GM23338 (cell line): ENCODE measurements at regions not wholly inside any gene's neighbourhood (a gene's known extent, or its start where the extent isn't known, plus 50 kb on each side); places are given as distances from the start of the nearest gene placed in this dataset.

Experiments
- ATAC-seq: fragments of 200-7000 bp; cut with Tn5 transposase; 3 replicates; pipeline ENCODE4 v1.9.1; 2020
- DNase-seq: peaks from one replicate; pipeline ENCODE4 v3.0.0-alpha.2; 2015; ENCODE audit warnings: low spot score
- H2AFZ ChIP-seq: fragments of 200-600 bp; sonication (generic); 2 replicates; pipeline ENCODE4 v1.8.0; 2016; ENCODE audit warnings: antibody characterized with exemption, mild to moderate bottlenecking, moderate library complexity
- H3F3A ChIP-seq: fragments of 200-600 bp; sonication (generic); replicated peaks from 2 replicates; pipeline ENCODE4 v1.8.0; 2017; ENCODE audit warnings: antibody characterized with exemption, mixed run types, low read depth
- H3K27ac ChIP-seq: fragments of 200-600 bp; sonication (generic); 2 replicates; pipeline ENCODE4 v1.6.1; 2016; ENCODE audit warnings: low read depth
- H3K27me3 ChIP-seq: fragments of 200-600 bp; sonication (generic); 2 replicates; pipeline ENCODE4 v1.8.0; 2016; ENCODE audit warnings: mild to moderate bottlenecking, mixed run types, moderate library complexity; ENCODE audit not compliant: insufficient read depth
- H3K36me3 ChIP-seq: fragments of 200-600 bp; sonication (generic); 2 replicates; pipeline ENCODE4 v1.8.0; 2016; ENCODE audit warnings: mild to moderate bottlenecking; ENCODE audit not compliant: insufficient read depth
- H3K4me1 ChIP-seq: fragments of 200-600 bp; sonication (generic); 2 replicates; pipeline ENCODE4 v1.8.0; 2016; ENCODE audit warnings: mild to moderate bottlenecking, moderate library complexity; ENCODE audit not compliant: insufficient read depth
- H3K4me2 ChIP-seq: fragments of 200-600 bp; sonication (generic); 2 replicates; pipeline ENCODE4 v1.7.1; 2017; ENCODE audit warnings: mixed run types
- H3K4me3 ChIP-seq: fragments of 200-600 bp; sonication (generic); 2 replicates; pipeline ENCODE4 v1.6.1; 2016; ENCODE audit warnings: mixed run types
- H3K79me2 ChIP-seq: fragments of 200-600 bp; sonication (generic); replicated peaks from 2 replicates; pipeline ENCODE4 v1.8.0; 2017; ENCODE audit warnings: mild to moderate bottlenecking; ENCODE audit not compliant: insufficient read depth
- H3K9me2 ChIP-seq: fragments of 200-600 bp; sonication (generic); 2 replicates; pipeline ENCODE4 v1.8.0; 2017; ENCODE audit not compliant: insufficient read depth
- H4K20me1 ChIP-seq: fragments of 200-600 bp; sonication (generic); replicated peaks from 2 replicates; pipeline ENCODE4 v1.8.0; 2017; ENCODE audit warnings: mild to moderate bottlenecking; ENCODE audit not compliant: insufficient read depth
- H3K27ac Mint-ChIP-seq: 2 replicates; pipeline ENCODE4 v1.8.0; 2020; ENCODE audit warnings: inconsistent platforms, mild to moderate bottlenecking, moderate library complexity, mixed read lengths
- H3K27me3 Mint-ChIP-seq: 3 replicates; pipeline ENCODE4 v1.8.0; 2022; ENCODE audit warnings: low read depth, mild to moderate bottlenecking, moderate library complexity, mixed read lengths, inconsistent platforms; ENCODE audit not compliant: insufficient read depth, poor library complexity
- H3K36me3 Mint-ChIP-seq: 3 replicates; pipeline ENCODE4 v1.8.0; 2021; ENCODE audit warnings: low read depth, mild to moderate bottlenecking, inconsistent platforms, moderate library complexity, mixed read lengths
- H3K4me1 Mint-ChIP-seq: 3 replicates; pipeline ENCODE4 v1.8.0; 2020; ENCODE audit warnings: mild to moderate bottlenecking, inconsistent platforms, mixed read lengths
- H3K4me3 Mint-ChIP-seq: 3 replicates; pipeline ENCODE4 v1.8.0; 2021; ENCODE audit warnings: moderate library complexity, mild to moderate bottlenecking, inconsistent platforms, mixed read lengths
- H3K9me3 Mint-ChIP-seq: 3 replicates; pipeline ENCODE4 v1.8.0; 2020; ENCODE audit warnings: moderate library complexity, mild to moderate bottlenecking, inconsistent platforms, mixed read lengths
- CREB1 ChIP-seq: fragments of 250-450 bp; sonication (Bioruptor Pico); IDR thresholded peaks from 2 replicates; pipeline ENCODE4 v1.5.0; 2020; ENCODE audit warnings: low read depth, mild to moderate bottlenecking, moderate library complexity
- CTCF ChIP-seq, 2 experiments: fragments of 200-600 bp in 1 of 2; sonication (generic) in 1 of 2; conservative IDR thresholded peaks; 2 replicates each; pipeline versions ENCODE4 v1.5.1 to v1.6.1; 2016 to 2017; ENCODE audit warnings: antibody characterized with exemption in 2 of 2, low read depth in 2 of 2, mild to moderate bottlenecking in 2 of 2, moderate library complexity in 1 of 2
- ETS1 ChIP-seq: IDR thresholded peaks from 2 replicates; pipeline ENCODE4 v1.6.1; 2016; ENCODE audit warnings: antibody characterized with exemption
- EZH2phosphoT487 ChIP-seq: fragments of 200-600 bp; sonication (generic); IDR thresholded peaks from one replicate; pipeline ENCODE4 v1.8.1; 2018; ENCODE audit warnings: antibody characterized with exemption; ENCODE audit not compliant: unreplicated experiment
- JUNB ChIP-seq: IDR thresholded peaks from one replicate; pipeline ENCODE4 v1.6.1; 2016; ENCODE audit warnings: antibody characterized with exemption; ENCODE audit not compliant: unreplicated experiment
- NANOG ChIP-seq: IDR thresholded peaks from 2 replicates; pipeline ENCODE4 v1.6.1; 2016; ENCODE audit warnings: antibody characterized with exemption, borderline replicate concordance
- POLR2AphosphoS5 ChIP-seq: IDR thresholded peaks from 2 replicates; pipeline ENCODE4 v1.6.1; 2016; ENCODE audit warnings: antibody characterized with exemption, low read depth
- STAT1 ChIP-seq: IDR thresholded peaks from one replicate; pipeline ENCODE4 v1.6.1; 2016; ENCODE audit warnings: antibody characterized with exemption; ENCODE audit not compliant: unreplicated experiment
- ZNF114 ChIP-seq: fragments of 250-450 bp; sonication (Bioruptor Pico); IDR thresholded peaks from 2 replicates; pipeline ENCODE4 v1.5.0; 2020; ENCODE audit warnings: mild to moderate bottlenecking, moderate library complexity
- ZNF331 ChIP-seq: fragments of 250-450 bp; sonication (Bioruptor Pico); IDR thresholded peaks from 2 replicates; pipeline ENCODE4 v1.5.0; 2020; ENCODE audit warnings: low read depth, mild to moderate bottlenecking, moderate library complexity
- ZNF462 ChIP-seq: fragments of 250-450 bp; sonication (Bioruptor Pico); IDR thresholded peaks from 2 replicates; pipeline ENCODE4 v1.5.0; 2020; ENCODE audit warnings: mild to moderate bottlenecking, moderate library complexity

GRCh38 chr3:162391301-162391700 lies 894.7 kb downstream of the OTOL1 start:
- no peaks in the 10 kb centered on the region; the same call in 1 of the 2 replicates for H3K9me2 ChIP-seq
- Mint-ChIP-seq H3K36me3 (peaks cover 15% of the 10 kb centered on the region; the same call in 2 of the 3 replicates), H3K27me3 (no peaks in the 10 kb centered on the region), H3K4me1 (no peaks in the 10 kb centered on the region), H3K27ac (no peak overlapping the region), H3K9me3 (peaks cover 7% of the 10 kb centered on the region; the same call in 1 of the 3 replicates), H3K4me3 (no peak overlapping the region)
- no peaks in the 10 kb centered on the region for H3K27me3 ChIP-seq
- no peaks in the 10 kb centered on the region for H3K79me2 ChIP-seq
- TF ChIP-seq STAT1: no peak
- no peak for TF ChIP-seq JUNB
- TF ChIP-seq ETS1: no peak
- TF ChIP-seq CREB1 (CRISPR knock-in tag): no peak
- TF ChIP-seq ZNF114 (CRISPR knock-in tag): no peak
- no peak for TF ChIP-seq POLR2AphosphoS5
- no peak for TF ChIP-seq ZNF331 (CRISPR knock-in tag)
- no peak for TF ChIP-seq CTCF (conservative IDR thresholded peaks at IDR 0.05; ENCODE audit: low read depth in 2 of 2)
- no peak overlapping the region for H3K4me2 ChIP-seq
- DNase-seq (no peak), ATAC-seq (no peak)
- H3K4me3 ChIP-seq: no peak overlapping the region
- no peak overlapping the region for H2AFZ ChIP-seq
- H3K36me3 ChIP-seq: no peaks in the 10 kb centered on the region
- H3K27ac ChIP-seq: no peak overlapping the region
- no peaks in the 10 kb centered on the region for H4K20me1 ChIP-seq
- H3F3A ChIP-seq: no peaks in the 10 kb centered on the region
- no peaks in the 10 kb centered on the region for H3K4me1 ChIP-seq

GRCh38 chr3:162395496-162395895 lies 898.9 kb downstream of the OTOL1 start:
- H3K79me2 ChIP-seq: no peaks in the 10 kb centered on the region
- peaks cover 15% of the 10 kb centered on the region; the same call in 2 of the 3 replicates for H3K36me3 Mint-ChIP-seq
- no peaks in the 10 kb centered on the region for H4K20me1 ChIP-seq
- H3K27ac ChIP-seq: no peak overlapping the region
- no peaks in the 10 kb centered on the region for H3K27me3 ChIP-seq
- H3K4me1 ChIP-seq: no peaks in the 10 kb centered on the region
- no peak overlapping the region for H3K4me2 ChIP-seq
- no peaks in the 10 kb centered on the region for H3K4me1 Mint-ChIP-seq
- H3K27ac Mint-ChIP-seq: no peak overlapping the region
- DNase-seq: no peak
- H2AFZ ChIP-seq: no peak overlapping the region
- H3F3A ChIP-seq: no peaks in the 10 kb centered on the region
- H3K4me3 Mint-ChIP-seq: no peak overlapping the region
- no peak for ATAC-seq
- H3K9me2 ChIP-seq: no peaks in the 10 kb centered on the region; the same call in 1 of the 2 replicates
- no peak overlapping the region for H3K4me3 ChIP-seq
- H3K9me3 Mint-ChIP-seq: peaks cover 7% of the 10 kb centered on the region; the same call in 1 of the 3 replicates
- no peaks in the 10 kb centered on the region for H3K27me3 Mint-ChIP-seq
- no peaks in the 10 kb centered on the region for H3K36me3 ChIP-seq
- no peak for TF ChIP-seq ETS1
- TF ChIP-seq ZNF114 (CRISPR knock-in tag): no peak
- no peak for TF ChIP-seq ZNF462 (CRISPR knock-in tag)
- TF ChIP-seq POLR2AphosphoS5: no peak
- TF ChIP-seq JUNB: no peak
- TF ChIP-seq NANOG: no peak
- TF ChIP-seq CREB1 (CRISPR knock-in tag): no peak
- no peak for TF ChIP-seq EZH2phosphoT487
